ENCODE measurements at regions not wholly inside any gene's neighbourhood (a gene's known extent, or its start where the extent isn't known, plus 50 kb on each side); places are given as distances from the start of the nearest gene placed in this dataset.

DNA sequence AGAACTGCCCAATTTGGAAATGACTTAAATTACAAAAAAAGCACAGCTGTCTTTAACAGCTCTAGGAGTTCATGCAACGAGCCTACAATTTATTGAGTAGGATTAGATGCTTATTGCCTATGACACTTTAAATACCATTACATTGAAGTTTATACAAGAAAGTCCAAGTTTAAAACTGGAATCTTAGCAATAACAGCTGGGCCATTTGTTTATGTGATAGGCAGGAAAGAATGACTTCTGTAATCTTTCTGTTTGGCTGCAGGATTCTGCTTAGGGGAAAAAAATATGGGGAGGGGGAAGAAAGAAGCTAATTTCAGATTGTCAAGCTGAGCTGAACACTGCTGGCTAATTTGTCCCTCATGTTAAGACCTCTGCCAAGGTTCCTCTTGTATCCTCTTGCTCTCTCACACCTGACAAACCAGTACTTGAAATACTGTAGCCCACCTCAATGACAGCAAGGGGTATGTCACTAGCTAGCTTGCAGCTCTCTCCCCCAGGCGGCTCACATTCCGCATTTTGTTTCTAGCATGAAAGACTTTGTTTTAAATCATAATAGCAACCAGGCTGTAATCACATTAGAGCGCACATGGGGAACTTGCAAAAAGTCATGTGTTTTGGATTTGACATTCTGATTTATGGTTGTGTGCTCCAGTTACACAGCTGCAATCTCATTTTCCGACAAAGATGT, 384.8 kb downstream of the BMP4 start:
- no peak overlapping the region for H3K4me3 ChIP-seq (ENCODE audit: low read depth, low read length)
- H3K9ac ChIP-seq: no peak overlapping the region
- H3K9me3 ChIP-seq (ENCODE audit: control insufficient read depth, low read length): no peaks in the 10 kb centered on the region
- no peak overlapping the region for H3K4me2 ChIP-seq (ENCODE audit: low read length)
- TF ChIP-seq, protein P1, sequence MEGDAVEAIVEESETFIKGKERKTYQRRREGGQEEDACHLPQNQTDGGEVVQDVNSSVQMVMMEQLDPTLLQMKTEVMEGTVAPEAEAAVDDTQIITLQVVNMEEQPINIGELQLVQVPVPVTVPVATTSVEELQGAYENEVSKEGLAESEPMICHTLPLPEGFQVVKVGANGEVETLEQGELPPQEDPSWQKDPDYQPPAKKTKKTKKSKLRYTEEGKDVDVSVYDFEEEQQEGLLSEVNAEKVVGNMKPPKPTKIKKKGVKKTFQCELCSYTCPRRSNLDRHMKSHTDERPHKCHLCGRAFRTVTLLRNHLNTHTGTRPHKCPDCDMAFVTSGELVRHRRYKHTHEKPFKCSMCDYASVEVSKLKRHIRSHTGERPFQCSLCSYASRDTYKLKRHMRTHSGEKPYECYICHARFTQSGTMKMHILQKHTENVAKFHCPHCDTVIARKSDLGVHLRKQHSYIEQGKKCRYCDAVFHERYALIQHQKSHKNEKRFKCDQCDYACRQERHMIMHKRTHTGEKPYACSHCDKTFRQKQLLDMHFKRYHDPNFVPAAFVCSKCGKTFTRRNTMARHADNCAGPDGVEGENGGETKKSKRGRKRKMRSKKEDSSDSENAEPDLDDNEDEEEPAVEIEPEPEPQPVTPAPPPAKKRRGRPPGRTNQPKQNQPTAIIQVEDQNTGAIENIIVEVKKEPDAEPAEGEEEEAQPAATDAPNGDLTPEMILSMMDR (IDR thresholded peaks at IDR 0.05): no peak
- H3K27me3 ChIP-seq (ENCODE audit: control insufficient read depth, insufficient read depth, low read length): no peaks in the 10 kb centered on the region
- no peak overlapping the region for H3K27ac ChIP-seq
- no peaks in the 10 kb centered on the region for H3K4me1 ChIP-seq
- H2AFZ ChIP-seq: no peak overlapping the region
- no peaks in the 10 kb centered on the region for H3K36me3 ChIP-seq (ENCODE audit: control insufficient read depth, insufficient read depth, low read length)
- no peaks in the 10 kb centered on the region for H3K79me2 ChIP-seq

DNA sequence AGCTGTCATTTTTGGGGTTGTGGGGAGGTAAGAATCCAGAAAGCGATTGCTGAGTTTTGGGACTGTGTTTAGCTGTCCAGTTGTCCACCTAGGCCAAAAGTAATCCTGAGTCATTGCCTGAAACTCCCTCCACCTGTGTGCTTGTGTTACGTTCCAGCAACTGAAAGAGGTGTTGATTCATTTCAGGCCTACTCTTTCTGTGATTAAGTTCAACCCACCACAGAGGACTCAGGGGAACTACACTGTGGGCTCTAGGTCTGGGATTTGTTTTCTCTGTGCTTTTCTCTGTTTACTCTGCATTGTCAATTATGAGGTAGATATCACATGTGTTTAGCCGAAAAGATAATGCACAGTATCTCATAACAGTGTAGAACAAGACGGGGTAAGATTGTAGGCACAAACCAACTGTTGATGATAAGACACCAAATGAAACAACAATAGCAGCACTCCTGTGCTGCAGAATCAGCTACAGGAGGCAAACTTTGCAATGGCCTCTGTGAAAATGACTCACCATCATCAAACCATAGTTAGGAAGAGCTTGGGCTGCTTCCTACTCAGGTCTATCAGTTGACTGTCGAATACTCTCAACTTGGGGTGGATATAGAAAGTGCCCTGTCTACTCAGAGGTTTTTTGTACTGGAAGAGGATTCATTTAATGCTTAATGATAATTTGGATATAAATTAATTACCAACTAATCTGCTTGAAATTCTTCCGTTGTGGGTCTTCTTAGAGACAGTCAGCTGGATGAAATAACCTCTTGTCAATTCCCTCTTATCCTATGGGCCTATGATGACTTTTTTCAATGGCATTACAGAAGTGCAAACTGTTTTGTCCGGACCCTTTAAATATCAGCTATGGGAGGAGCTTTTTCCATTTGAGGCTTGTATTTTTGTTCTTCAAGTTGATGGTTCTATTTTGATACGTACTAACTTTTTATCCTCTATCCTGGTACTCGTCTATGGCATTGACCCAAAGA, 385.9 kb downstream of the BMP4 start:
- Histone ChIP-seq H3K27ac (no peak overlapping the region), H3K36me3 (ENCODE audit: control insufficient read depth, insufficient read depth, low read length) (no peaks in the 10 kb centered on the region), H3K27me3 (ENCODE audit: control insufficient read depth, insufficient read depth, low read length) (no peaks in the 10 kb centered on the region), H3K4me2 (ENCODE audit: low read length) (no peak overlapping the region), H3K79me2 (no peaks in the 10 kb centered on the region), H2AFZ (no peak overlapping the region), H3K4me3 (ENCODE audit: low read depth, low read length) (no peak overlapping the region), H3K9me3 (ENCODE audit: control insufficient read depth, low read length) (no peaks in the 10 kb centered on the region), H3K9ac (no peak overlapping the region), H3K4me1 (no peaks in the 10 kb centered on the region)
- TF ChIP-seq, protein P1 (IDR thresholded peaks at IDR 0.05): no peak

DNA sequence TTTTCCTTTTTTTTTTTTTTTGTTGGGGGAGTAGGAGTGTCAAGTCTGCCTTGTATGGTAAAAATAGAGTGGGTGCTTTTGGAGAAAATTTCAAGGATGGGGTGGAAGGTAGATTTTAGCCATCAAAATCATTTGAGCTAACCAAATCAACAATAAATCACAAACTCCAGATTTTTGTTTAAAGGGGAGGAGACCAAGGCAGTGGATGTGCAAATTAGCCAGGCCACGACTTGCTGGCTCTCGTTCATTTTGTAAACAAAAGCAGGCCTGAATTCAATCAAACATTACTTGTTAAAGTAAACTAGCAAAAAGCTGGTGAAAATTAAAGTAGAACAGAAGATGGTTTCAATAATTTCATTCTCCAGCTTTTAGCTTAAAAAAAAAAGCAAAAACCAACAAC, 387.2 kb downstream of the BMP4 start:
- no peak overlapping the region for H2AFZ ChIP-seq
- H3K79me2 ChIP-seq: no peaks in the 10 kb centered on the region
- H3K27me3 ChIP-seq (ENCODE audit: control insufficient read depth, insufficient read depth, low read length): no peaks in the 10 kb centered on the region
- H3K4me3 ChIP-seq (ENCODE audit: low read depth, low read length): no peak overlapping the region
- no peak overlapping the region for H3K27ac ChIP-seq
- no peaks in the 10 kb centered on the region for H3K36me3 ChIP-seq (ENCODE audit: control insufficient read depth, insufficient read depth, low read length)
- no peak overlapping the region for H3K4me2 ChIP-seq (ENCODE audit: low read length)
- TF ChIP-seq, protein P1 (IDR thresholded peaks at IDR 0.05): no peak
- no peaks in the 10 kb centered on the region for H3K9me3 ChIP-seq (ENCODE audit: control insufficient read depth, low read length)
- no peaks in the 10 kb centered on the region for H3K4me1 ChIP-seq
- no peak overlapping the region for H3K9ac ChIP-seq

DNA sequence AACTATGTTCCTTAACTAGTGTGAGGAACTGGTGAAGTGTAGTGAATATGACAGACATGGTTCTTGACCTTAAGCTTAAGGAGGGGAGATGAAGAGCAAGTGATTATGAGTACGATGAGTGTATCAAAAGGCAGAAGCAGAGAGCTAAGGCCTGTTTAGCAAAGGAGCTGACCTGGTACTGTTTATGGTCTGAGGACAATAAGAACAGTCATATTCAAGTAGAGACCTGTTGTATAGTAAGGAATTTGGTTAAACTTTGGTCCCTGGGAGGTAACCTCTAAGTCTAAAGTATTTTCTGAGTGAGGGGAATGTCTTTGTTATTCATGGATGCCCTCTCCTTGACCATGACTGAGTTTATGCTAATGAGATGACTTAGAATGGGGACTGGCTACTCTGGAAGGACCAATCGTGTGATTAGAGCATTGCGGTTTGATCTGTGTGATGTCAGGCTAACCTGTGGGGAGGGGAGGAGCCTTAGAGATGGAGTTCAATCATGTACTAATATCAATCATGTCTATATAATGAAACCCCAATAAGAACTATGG, 389.3 kb downstream of the BMP4 start:
- H3K9ac ChIP-seq: no peak overlapping the region
- TF ChIP-seq, protein P1 (IDR thresholded peaks at IDR 0.05): no peak
- H3K27ac ChIP-seq: no peak overlapping the region
- no peak overlapping the region for H2AFZ ChIP-seq
- H3K9me3 ChIP-seq (ENCODE audit: control insufficient read depth, low read length): no peaks in the 10 kb centered on the region
- no peaks in the 10 kb centered on the region for H3K4me1 ChIP-seq
- no peaks in the 10 kb centered on the region for H3K27me3 ChIP-seq (ENCODE audit: control insufficient read depth, insufficient read depth, low read length)
- H3K4me2 ChIP-seq (ENCODE audit: low read length): no peak overlapping the region
- no peaks in the 10 kb centered on the region for H3K79me2 ChIP-seq
- no peaks in the 10 kb centered on the region for H3K36me3 ChIP-seq (ENCODE audit: control insufficient read depth, insufficient read depth, low read length)
- no peak overlapping the region for H3K4me3 ChIP-seq (ENCODE audit: low read depth, low read length)
